Hepatic stellate cell (primary cell): ENCODE measurements at regions not wholly inside any gene's neighbourhood (a gene's known extent, or its start where the extent isn't known, plus 50 kb on each side); places are given as distances from the start of the nearest gene placed in this dataset.
A peak's percentile ranks its signal among the peaks of the same experiment; 100 is the strongest.
"Not testable (repeated sequence)": the region's sequence is repeated elsewhere in the genome, so short reads cannot be mapped to it uniquely, and the experiment has no call there.

Experiments
- DNase-seq: peaks from one replicate; pipeline ENCODE4 v3.0.0; 2011; ENCODE audit warnings: low spot score

GRCh38 chr10:50999163-50999562 is 75.1 kb upstream of the PRKG1 start:
- DNase-seq: no peak

- peak; percentile 34 for DNase-seq
Measured at GRCh38 chr10:51000164-51000563, 74.1 kb upstream of the PRKG1 start.

GRCh38 chr10:51000976-51001375 is 73.3 kb upstream of the PRKG1 start:
- no peak for DNase-seq

GRCh38 chr10:51001587-51001986 is 72.7 kb upstream of the PRKG1 start:
- DNase-seq: no peak

- no peak for DNase-seq
Measured at GRCh38 chr10:51002469-51002868, 71.8 kb upstream of the PRKG1 start.

- DNase-seq: no peak
Measured at GRCh38 chr10:51004776-51005175, 69.5 kb upstream of the PRKG1 start.

GRCh38 chr10:51005551-51005950 is 68.7 kb upstream of the PRKG1 start:
- DNase-seq: no peak

- DNase-seq: no peak
Measured at GRCh38 chr10:51006686-51007085, 67.6 kb upstream of the PRKG1 start.

- no peak for DNase-seq
Measured at GRCh38 chr10:51007781-51008180, 66.5 kb upstream of the PRKG1 start.

GRCh38 chr10:51008346-51008745 is 65.9 kb upstream of the PRKG1 start:
- no peak for DNase-seq

- DNase-seq: no peak
Measured at GRCh38 chr10:51010977-51011376, 63.3 kb upstream of the PRKG1 start.

GRCh38 chr10:51012073-51012472 is 62.2 kb upstream of the PRKG1 start:
- no peak for DNase-seq

GRCh38 chr10:51014680-51015389 is 59.5 kb upstream of the PRKG1 start:
- no peak for DNase-seq

GRCh38 chr10:51015390-51015754 is 58.9 kb upstream of the PRKG1 start:
- not testable (repeated sequence) for DNase-seq

- DNase-seq: no peak
Measured at GRCh38 chr10:51020200-51020599, 54.1 kb upstream of the PRKG1 start.

- DNase-seq: no peak
Measured at GRCh38 chr10:51022933-51023585, 51.2 kb upstream of the PRKG1 start.

GRCh38 chr10:51023636-51024035 is 50.7 kb upstream of the PRKG1 start:
- no peak for DNase-seq
